HG02763 (cell line): ENCODE measurements at regions not wholly inside any gene's neighbourhood (a gene's known extent, or its start where the extent isn't known, plus 50 kb on each side); places are given as distances from the start of the nearest gene placed in this dataset.

Source experiments
- ATAC-seq: cut with Tn5 transposase; IDR thresholded peaks from one replicate; pipeline ENCODE4 v1.9.1; 2021; ENCODE audit warnings: mild to moderate bottlenecking, moderate library complexity; ENCODE audit not compliant: unreplicated experiment

DNA sequence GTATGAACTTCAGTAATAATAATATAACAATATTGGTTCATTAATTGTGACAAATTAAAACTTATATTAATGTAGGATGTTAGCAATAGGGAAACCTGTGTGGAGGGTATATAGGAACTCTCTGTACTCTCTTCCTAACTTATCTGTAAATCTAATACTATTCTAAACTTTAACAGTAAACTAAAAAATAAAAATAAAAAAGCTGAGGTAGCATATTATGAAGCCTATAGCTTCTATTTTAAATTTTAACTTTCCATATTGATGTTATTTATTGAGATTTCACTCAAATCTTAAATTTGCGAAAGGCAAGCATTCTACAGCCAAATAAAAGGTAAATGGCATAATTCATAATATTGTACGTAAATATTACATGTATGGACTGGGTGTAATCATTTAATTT is 326.4 kb downstream of the MEI4 start:
- no peak for ATAC-seq

- peak; percentile 82 for ATAC-seq
Observed at GRCh38 chr6:77986380-77987034, 333.7 kb downstream of the MEI4 start.

- peak; percentile 38 for ATAC-seq
Observed at GRCh38 chr6:77987035-77987384, 334.2 kb downstream of the MEI4 start.

DNA sequence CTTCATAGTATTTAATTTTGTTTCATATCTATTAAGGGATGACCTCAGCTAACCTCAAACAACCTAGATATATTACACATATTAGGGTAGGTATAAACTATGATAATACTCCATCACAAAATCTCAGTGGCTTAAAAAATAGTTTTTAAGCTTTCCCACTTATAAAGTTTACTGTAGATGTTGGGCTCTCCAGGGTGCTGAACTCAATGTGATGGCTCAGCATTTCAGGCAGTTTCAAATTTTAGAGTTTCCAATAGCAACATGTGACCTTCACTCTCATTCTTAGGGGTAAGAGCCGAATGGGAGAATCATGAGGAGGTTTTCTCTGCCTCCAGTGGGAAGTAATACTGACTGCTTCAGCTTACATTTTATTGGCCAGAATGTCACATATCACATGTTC is 357.3 kb downstream of the MEI4 start:
- ATAC-seq: no peak

GRCh38 chr6:78020586-78020985 is 367.7 kb downstream of the MEI4 start:
- no peak for ATAC-seq

GRCh38 chr6:78025502-78025901 is 372.7 kb downstream of the MEI4 start:
- no peak for ATAC-seq

- no peak for ATAC-seq
Observed at GRCh38 chr6:78031228-78031627, 378.4 kb downstream of the MEI4 start.

DNA sequence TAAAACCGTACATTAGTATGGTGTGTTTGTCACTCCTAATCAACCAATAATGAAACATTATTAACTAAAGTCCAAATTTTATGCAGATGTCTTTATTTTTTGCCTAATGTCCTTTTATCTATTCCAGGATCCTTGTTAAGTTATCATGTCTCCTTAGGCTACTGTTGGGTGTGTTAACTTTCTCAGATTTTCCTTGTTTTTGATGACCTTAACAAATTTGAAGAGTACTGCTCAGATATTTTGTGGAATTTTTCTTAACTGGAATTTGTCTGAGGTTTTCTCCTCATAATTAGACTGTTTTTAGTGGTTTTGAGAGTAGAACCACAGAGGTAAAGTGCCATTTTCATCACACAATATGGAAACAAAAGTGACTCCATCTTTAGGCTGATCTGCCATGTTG is 406.3 kb downstream of the MEI4 start:
- no peak for ATAC-seq

DNA sequence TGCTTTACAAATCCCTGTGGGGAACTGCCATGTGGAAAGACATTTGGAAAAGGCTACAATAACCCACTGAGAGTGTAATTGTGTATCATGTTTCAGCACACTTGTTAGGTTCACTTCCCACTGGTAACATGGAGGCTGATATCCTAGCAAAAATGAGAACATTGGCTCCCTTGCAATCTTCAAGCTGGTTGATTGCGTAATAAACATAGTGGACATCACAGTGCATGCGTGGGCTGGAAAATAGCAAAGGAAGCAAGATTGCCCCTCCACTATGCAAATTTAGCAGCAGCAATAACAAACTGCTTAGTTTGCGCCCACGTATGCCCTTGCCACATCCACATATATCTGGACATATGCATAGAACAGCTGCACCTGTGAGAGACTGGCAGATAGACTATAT is 410.2 kb downstream of the MEI4 start:
- no peak for ATAC-seq

DNA sequence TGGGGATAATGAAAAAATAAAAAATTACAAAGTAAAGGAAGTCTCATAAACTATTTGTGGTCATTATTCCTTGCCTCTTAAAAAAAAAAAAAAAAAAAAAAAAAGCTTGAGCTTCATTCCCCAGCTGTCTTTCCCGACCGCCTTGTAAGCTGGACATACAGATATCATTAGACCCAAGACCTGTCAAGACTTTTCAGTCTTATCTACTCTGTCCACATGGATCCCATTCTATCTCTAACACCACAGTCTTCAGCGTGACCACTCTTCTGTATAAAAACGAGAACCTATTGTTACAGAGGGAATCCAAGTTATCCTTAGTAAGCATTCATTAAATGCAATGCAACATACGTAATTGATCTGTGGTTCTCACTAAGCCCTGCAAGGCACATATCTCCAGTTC is 423.5 kb downstream of the MEI4 start:
- no peak for ATAC-seq

DNA sequence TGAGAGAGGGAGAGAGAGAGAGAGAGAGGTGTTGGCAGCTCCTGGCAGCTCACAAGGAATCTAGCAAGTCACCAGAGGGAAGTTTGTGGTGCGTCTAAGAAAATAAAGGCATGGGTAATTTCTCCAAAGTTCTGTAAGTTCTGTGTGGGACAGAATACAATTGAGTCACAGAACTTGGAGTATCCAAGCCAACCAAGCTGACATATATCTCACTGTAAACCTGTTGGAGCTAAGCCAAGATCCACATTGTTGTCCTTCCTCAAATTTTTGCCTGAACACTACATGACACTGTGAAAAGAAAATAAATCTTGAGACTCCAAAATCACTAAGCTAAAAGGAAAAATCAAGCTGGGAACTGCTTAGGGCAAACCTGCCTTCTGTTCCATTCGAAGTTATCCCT is 436.7 kb downstream of the MEI4 start:
- no peak for ATAC-seq

GRCh38 chr6:78093906-78094305 is 441.1 kb downstream of the MEI4 start:
- ATAC-seq: no peak

- no peak for ATAC-seq
Observed at GRCh38 chr6:78101387-78101786, 448.5 kb downstream of the MEI4 start.

DNA sequence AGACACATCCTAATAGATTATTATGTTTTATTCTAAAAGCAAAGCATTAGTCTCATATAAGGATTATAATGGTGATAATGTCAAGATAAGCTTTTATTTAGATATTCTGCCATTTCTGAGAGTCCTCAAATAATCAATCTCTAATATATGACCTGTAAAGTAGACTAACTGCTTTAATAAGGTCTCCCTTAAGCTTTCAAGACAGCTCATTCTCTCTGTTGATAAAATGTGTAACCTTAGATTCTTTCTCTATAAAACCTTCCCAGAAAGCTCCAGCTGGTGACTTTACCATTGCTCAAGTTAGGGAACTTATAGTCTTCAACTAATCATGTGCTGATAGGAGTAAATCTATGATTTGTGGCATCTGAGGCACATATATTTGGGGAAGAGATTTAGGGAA is 457.8 kb downstream of the MEI4 start:
- no peak for ATAC-seq

- no peak for ATAC-seq
Observed at GRCh38 chr6:78117966-78118365, 465.1 kb downstream of the MEI4 start.

- ATAC-seq: no peak
Observed at GRCh38 chr6:78131521-78131920, 478.7 kb downstream of the MEI4 start.

DNA sequence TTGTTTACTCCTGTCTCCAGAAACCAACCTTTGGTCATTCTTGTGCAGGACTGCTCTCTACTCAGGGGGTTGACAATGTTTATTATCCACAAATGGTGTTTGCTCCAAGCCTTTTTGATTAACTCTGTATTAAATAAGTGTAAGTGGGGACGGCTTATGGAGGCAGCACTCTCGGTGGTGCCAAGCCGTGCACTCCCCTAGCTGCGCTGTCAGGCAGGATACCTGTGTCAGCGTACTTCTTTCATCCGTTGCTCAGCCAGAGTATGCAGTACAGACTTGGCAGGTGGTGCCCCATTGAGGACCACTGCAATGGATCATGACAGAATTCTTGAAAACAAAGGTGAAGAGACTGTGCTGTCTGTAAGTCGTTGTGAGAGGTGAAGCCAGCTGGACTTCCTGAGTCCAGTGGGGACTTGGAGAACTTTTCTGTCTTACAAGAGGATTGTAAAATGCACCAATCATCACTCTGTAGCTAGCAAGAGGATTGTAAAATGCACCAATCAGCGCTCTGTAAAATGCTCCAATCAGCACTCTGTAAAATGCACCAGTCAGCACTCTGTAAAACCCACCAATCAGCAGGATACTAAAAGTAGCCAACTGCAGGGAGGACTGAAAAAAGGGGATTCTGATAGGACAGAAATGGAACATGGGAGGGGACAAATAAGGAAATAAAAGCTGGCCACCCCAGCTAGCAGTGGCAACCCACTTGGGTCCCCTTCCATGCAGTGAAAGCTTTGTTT is 480.0 kb downstream of the MEI4 start:
- ATAC-seq: no peak

DNA sequence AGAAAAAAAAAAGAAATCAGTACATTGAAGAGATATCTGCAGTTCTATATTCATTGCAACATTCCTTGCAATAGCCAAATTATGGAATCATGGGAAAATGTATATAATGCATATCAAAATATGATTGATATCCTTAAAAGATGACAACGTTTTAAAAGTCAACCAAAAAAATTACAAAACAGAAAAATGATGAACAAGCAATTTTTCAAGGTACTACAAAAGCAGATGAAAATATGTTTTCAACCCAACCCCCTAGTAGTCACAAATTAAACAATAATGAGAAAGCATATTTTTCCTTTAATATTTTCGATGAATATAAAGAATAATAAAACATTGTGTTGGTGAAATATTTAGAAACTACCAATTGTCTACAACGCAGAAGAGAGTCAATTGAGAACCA is 497.6 kb downstream of the MEI4 start:
- no peak for ATAC-seq

DNA sequence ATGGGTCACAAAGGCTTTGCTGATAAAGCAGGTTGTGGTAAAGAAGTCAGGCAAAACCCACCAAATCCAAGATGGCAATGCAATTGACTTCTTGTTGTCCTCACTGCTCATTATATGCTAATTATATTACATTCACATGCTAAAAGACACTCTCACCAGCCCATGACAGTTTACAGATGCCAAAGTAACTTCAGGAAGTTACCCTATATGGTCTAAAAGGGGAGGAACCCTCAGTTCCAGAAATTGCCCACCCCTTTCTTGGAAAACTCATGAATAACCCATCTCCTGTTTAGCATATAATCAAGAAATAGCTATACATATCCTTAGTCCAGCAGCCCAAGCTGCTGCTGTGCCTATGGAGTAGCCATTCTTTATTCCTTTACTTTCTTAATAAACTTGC is 501.1 kb downstream of the MEI4 start:
- ATAC-seq: no peak

- no peak for ATAC-seq
Observed at GRCh38 chr6:78157606-78158005, 504.8 kb downstream of the MEI4 start.

DNA sequence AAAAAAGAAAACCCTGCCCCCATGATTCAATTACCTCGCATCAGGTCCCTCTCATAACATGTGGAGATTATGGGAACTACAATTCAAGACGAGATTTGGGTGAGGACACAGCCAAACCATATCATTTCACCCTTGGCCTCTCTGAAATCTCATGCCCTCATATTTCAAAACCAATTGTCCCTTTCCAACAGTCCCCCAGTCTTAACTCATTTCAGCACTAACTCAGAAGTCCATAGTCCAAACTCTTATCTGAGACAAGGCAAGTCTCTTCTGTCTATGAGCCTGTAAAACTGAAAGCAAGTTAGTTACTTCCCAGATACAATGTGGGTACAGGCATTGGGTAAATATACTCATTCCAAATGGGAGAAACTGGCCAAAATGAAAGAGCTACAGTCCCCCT is 536.1 kb downstream of the MEI4 start:
- no peak for ATAC-seq

- ATAC-seq: no peak
Observed at GRCh38 chr6:78192057-78192456, 539.2 kb downstream of the MEI4 start.

- ATAC-seq: no peak
Observed at GRCh38 chr6:78199044-78199443, 546.2 kb downstream of the MEI4 start.
